Skeletal muscle tissue (tissue), 3 donors: ENCODE measurements at regions not wholly inside any gene's neighbourhood (a gene's known extent, or its start where the extent isn't known, plus 50 kb on each side); places are given as distances from the start of the nearest gene placed in this dataset.

Experiments
- H3K27ac ChIP-seq: one replicate; pipeline ENCODE4 v1.7.0; 2013; ENCODE audit warnings: mild to moderate bottlenecking, low read depth, low read length, inconsistent platforms
- H3K27me3 ChIP-seq, 3 donors: one replicate each; pipeline ENCODE4 v1.7.0; 2013; ENCODE audit warnings: low read length in 3 of 3; ENCODE audit not compliant: control insufficient read depth in 3 of 3, insufficient read depth in 3 of 3
- H3K36me3 ChIP-seq, 3 donors: one replicate each; pipeline ENCODE4 v1.7.0; 2013; ENCODE audit warnings: low read length in 3 of 3; ENCODE audit not compliant: control insufficient read depth in 3 of 3, insufficient read depth in 3 of 3
- H3K4me1 ChIP-seq, 3 donors: one replicate each; pipeline ENCODE4 v1.7.0; 2013; ENCODE audit warnings: low read length in 3 of 3, mild to moderate bottlenecking in 3 of 3; ENCODE audit not compliant: control insufficient read depth in 3 of 3, insufficient read depth in 3 of 3
- H3K4me3 ChIP-seq, 3 donors: one replicate each; pipeline ENCODE4 v1.7.0; 2013; ENCODE audit warnings: low read length in 3 of 3
- H3K9ac ChIP-seq, 3 donors: one replicate each; pipeline ENCODE4 v1.7.0; 2013; ENCODE audit warnings: low read length in 3 of 3, mild to moderate bottlenecking in 3 of 3, moderate library complexity in 2 of 3, low read depth in 1 of 3
- H3K9me3 ChIP-seq, 3 donors: one replicate each; pipeline ENCODE4 v1.7.0; 2013; ENCODE audit warnings: low read length in 3 of 3; ENCODE audit not compliant: control insufficient read depth in 3 of 3
- donor health status: Osteomylitis.

DNA sequence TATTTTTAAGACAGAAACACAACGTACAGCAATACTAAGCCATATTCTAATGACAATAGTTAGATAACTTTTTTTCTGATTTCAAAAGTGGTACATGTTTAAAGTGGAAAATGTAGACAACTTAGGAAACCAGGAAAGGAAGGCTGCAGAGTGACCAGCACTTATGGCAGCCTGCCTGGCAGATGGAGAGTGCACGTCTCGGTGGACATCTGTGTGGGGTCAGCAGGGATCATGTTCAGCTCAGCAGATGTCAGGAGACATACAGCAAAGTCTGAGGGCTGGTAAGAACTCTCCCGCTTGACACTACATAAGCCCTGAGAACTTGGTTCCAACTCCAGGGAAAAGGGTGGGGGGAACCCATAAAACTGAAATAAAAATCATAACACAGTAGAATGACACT lies 128.6 kb upstream of the ADPGK start:
- H3K9me3 ChIP-seq: no peaks in the 10 kb centered on the region

DNA sequence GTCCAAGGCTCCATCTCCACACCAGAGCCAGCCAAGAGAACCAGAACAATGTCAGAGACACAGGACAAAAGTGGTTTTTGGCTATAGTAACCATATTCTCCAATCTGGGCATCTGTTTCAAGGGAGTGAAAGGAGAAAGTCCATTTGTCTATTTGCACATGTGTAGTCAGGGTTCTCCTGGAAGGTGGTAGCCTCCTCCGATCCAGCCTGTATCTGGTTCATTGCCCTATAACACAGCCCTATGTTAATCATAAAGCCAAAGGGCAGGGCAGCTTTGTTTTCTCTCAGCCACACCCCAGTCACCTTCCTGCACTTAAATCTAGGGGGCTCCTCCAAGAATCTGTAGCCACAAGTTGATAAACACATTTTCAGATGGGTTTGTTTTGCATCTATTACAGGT lies 128.1 kb upstream of the ADPGK start:
- no peak overlapping the region for H3K9ac ChIP-seq
- no peaks in the 10 kb centered on the region for H3K9me3 ChIP-seq
- H3K27ac ChIP-seq: no peak overlapping the region
- no peak overlapping the region for H3K4me3 ChIP-seq
- no peaks in the 10 kb centered on the region for H3K27me3 ChIP-seq
- no peaks in the 10 kb centered on the region for H3K36me3 ChIP-seq
- H3K4me1 ChIP-seq: no peaks in the 10 kb centered on the region

More for the DNA sequence above, 128.6 kb upstream of the ADPGK start:
- no peaks in the 10 kb centered on the region for H3K4me1 ChIP-seq
- H3K4me3 ChIP-seq: no peak overlapping the region
- no peak overlapping the region for H3K9ac ChIP-seq
- H3K27me3 ChIP-seq: no peaks in the 10 kb centered on the region
- H3K36me3 ChIP-seq: no peaks in the 10 kb centered on the region
- H3K27ac ChIP-seq: no peak overlapping the region

GRCh38 chr15:72908713-72909112 lies 125.2 kb upstream of the ADPGK start:
- H3K9ac ChIP-seq: no peak overlapping the region
- no peaks in the 10 kb centered on the region for H3K36me3 ChIP-seq
- H3K4me1 ChIP-seq: no peaks in the 10 kb centered on the region
- H3K27me3 ChIP-seq: no peaks in the 10 kb centered on the region
- no peak overlapping the region for H3K27ac ChIP-seq
- H3K4me3 ChIP-seq: no peak overlapping the region
- no peaks in the 10 kb centered on the region for H3K9me3 ChIP-seq

DNA sequence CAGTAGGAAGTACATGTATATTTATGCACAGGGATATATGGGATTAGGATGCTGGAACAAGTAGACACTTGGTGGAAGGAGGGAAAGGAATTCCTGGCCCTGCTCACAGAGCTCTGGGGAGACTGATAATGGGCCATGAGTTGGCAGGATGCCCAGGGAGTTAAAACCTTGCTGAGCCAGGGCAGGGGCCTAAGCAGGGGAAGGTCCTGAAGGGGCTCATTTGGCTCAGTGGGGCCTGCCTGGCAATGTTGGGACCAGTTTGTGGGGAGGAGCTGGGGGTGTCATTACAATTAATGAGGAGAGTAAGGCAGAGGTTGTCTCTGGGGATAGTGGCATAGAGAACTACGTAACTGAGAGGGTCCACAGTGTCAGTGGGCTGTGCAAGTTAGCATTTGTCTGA lies 124.2 kb upstream of the ADPGK start:
- H3K36me3 ChIP-seq: no peaks in the 10 kb centered on the region
- peaks cover 5 to 8% (median 6%) of the 10 kb centered on the region in 3 donors for H3K4me1 ChIP-seq
- no peak overlapping the region for H3K9ac ChIP-seq
- H3K27ac ChIP-seq: no peak overlapping the region
- H3K4me3 ChIP-seq: no peak overlapping the region
- no peaks in the 10 kb centered on the region for H3K27me3 ChIP-seq
- no peaks in the 10 kb centered on the region for H3K9me3 ChIP-seq

DNA sequence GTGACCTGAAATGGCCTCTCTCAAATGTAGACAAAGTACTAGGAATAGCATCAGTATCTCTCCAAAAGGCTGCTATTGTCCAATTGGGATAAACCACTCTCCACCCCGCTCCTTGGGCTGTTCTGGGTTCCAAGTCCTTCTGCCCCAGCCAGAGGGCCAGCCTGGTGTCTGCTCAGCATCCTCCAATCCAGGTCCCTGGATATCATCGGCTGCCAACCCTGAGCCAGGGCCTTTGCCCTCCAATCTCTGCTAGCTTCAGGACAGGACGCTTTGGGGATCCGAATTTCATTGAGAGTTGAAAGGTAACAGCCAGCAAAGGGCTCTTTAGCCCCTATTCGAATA lies 119.3 kb upstream of the ADPGK start:
- H3K4me3 ChIP-seq: peak overlapping the region in 1 of 3 donors; percentile 49
- peaks cover 15 to 24% (median 21%) of the 10 kb centered on the region in 3 donors for H3K4me1 ChIP-seq
- no peaks in the 10 kb centered on the region for H3K36me3 ChIP-seq
- peaks cover 0 to 2% (median 0%) of the 10 kb centered on the region in 3 donors for H3K27me3 ChIP-seq
- no peaks in the 10 kb centered on the region for H3K9me3 ChIP-seq
- H3K9ac ChIP-seq: peak overlapping the region in 1 of 3 donors; percentile 16
- H3K27ac ChIP-seq: peak overlapping the region; percentile 36

DNA sequence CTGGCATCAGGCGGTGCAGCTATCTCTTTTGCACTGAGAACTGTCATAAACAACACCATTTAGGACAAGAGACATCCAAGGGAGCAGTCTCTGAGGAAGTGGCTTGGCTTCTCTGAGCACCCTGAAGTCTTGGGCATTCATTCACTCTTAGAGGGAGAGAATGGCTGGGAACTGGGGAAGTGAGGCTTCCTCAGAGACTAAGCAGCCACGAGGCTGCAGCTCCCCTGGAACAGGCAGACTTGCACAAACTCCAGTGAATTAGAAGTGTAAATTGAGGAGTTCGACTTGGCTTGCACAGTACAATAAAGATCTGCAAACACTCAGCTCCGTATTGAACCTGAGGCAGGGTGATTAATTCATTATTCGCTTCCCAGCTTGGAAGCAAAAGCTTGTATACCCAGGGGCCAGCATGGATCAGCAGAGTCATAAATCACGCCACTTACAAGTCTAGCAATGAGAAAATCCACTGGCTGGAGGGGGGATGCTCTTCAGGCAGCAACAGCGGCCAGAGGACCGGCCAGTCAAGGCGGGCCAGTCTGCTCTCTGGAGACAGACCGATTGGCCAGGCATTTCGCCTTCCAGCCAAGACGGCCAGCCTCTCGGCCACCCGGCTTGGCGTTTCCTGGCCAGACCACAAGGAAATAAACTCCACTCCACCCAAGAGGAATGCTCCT lies 118.8 kb upstream of the ADPGK start:
- H3K9ac ChIP-seq: peak overlapping the region in 1 of 3 donors; percentile 16
- H3K27ac ChIP-seq: peak overlapping the region; percentile 36
- H3K4me1 ChIP-seq: peaks cover 15 to 24% (median 21%) of the 10 kb centered on the region in 3 donors
- H3K36me3 ChIP-seq: no peaks in the 10 kb centered on the region
- peak overlapping the region in 1 of 3 donors; percentile 49 for H3K4me3 ChIP-seq
- no peaks in the 10 kb centered on the region for H3K9me3 ChIP-seq
- H3K27me3 ChIP-seq: peaks cover 0 to 2% (median 0%) of the 10 kb centered on the region in 3 donors

DNA sequence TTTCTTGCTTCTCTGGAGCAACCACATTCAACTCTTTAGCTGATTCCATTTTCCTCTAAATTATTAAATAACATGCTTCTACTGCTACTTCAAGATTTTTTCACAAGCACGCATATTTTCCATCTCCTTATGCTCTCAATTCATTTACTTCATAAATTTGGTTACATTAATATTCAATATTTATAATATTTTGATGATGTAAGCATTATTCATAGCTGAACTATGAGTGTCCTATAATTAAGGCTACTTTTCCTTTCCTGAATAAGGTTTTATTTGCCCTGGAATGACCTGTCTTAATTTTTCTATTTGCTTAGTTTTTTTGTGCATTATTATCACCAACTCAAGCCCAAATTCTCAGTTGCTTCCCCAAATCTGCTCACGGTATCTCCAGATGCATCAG lies 109.4 kb upstream of the ADPGK start:
- peaks cover 0 to 4% (median 0%) of the 10 kb centered on the region in 3 donors for H3K4me1 ChIP-seq
- no peaks in the 10 kb centered on the region for H3K36me3 ChIP-seq
- H3K9me3 ChIP-seq: no peaks in the 10 kb centered on the region
- H3K27me3 ChIP-seq: no peaks in the 10 kb centered on the region
- H3K9ac ChIP-seq: no peak overlapping the region
- H3K4me3 ChIP-seq: no peak overlapping the region
- H3K27ac ChIP-seq: no peak overlapping the region

- H3K4me3 ChIP-seq: no peak overlapping the region
- H3K4me1 ChIP-seq: peaks cover 0 to 4% (median 0%) of the 10 kb centered on the region in 3 donors
- no peak overlapping the region for H3K27ac ChIP-seq
- H3K36me3 ChIP-seq: no peaks in the 10 kb centered on the region
- no peaks in the 10 kb centered on the region for H3K27me3 ChIP-seq
- no peak overlapping the region for H3K9ac ChIP-seq
- no peaks in the 10 kb centered on the region for H3K9me3 ChIP-seq
Observed at GRCh38 chr15:72890043-72890442, 106.5 kb upstream of the ADPGK start.

DNA sequence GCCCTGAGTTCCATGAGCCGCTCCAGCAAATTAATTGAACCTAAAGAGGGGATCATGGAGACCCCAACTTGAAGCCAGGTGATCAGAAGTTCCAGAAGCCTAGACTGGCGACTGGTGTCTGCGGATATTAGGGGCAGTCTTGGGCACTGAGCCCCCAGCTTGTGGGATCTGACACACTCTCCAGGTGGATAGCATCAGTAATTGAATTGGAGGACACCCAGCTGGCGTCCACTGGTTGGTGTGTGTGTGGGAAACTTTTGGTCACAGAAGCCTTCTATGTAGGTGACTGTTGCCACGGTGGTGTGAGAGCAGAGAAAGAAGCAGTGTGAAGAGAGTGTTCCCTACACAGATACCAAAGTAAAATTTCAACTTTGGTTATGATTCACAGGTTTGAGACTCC lies 106.0 kb upstream of the ADPGK start:
- Histone ChIP-seq H3K4me1 (peaks cover 0 to 4% (median 0%) of the 10 kb centered on the region in 3 donors), H3K9me3 (no peaks in the 10 kb centered on the region), H3K36me3 (no peaks in the 10 kb centered on the region)

GRCh38 chr15:72888811-72889210 lies 105.3 kb upstream of the ADPGK start:
- H3K4me1 ChIP-seq: peaks cover 0 to 4% (median 0%) of the 10 kb centered on the region in 3 donors

More for the DNA sequence above, 106.0 kb upstream of the ADPGK start:
- Histone ChIP-seq H3K4me3 (no peak overlapping the region), H3K27ac (no peak overlapping the region), H3K9ac (no peak overlapping the region), H3K27me3 (no peaks in the 10 kb centered on the region)

More at GRCh38 chr15:72888811-72889210, 105.3 kb upstream of the ADPGK start:
- no peak overlapping the region for H3K9ac ChIP-seq
- no peaks in the 10 kb centered on the region for H3K9me3 ChIP-seq
- H3K27ac ChIP-seq: no peak overlapping the region
- H3K36me3 ChIP-seq: no peaks in the 10 kb centered on the region
- H3K27me3 ChIP-seq: no peaks in the 10 kb centered on the region
- H3K4me3 ChIP-seq: no peak overlapping the region
